CD4-positive, CD25-positive, alpha-beta regulatory T cell (primary cell): ENCODE measurements at regions not wholly inside any gene's neighbourhood (a gene's known extent, or its start where the extent isn't known, plus 50 kb on each side); places are given as distances from the start of the nearest gene placed in this dataset.

Experiments used
- ATAC-seq, 2 donors: fragments of 150-1000 bp; cut with Tn5 transposase; one replicate each; pipeline ENCODE4 v1.10.0; 2021; ENCODE audit warnings: low read depth in 2 of 2, moderate number of reproducible peaks in 2 of 2, moderate library complexity in 1 of 2
- DNase-seq, 3 donors: peaks; one replicate each; pipeline versions ENCODE4 v3.0.0 to v3.0.0-alpha.2; 2012 to 2022; ENCODE audit warnings: mixed read lengths in 1 of 3
- H3K27ac ChIP-seq: one replicate; pipeline ENCODE4 v1.7.0; 2013; ENCODE audit warnings: mild to moderate bottlenecking, low read length; ENCODE audit not compliant: insufficient read depth, poor library complexity, severe bottlenecking
- H3K27me3 ChIP-seq: one replicate; pipeline ENCODE4 v1.7.0; 2013; ENCODE audit warnings: low read length; ENCODE audit not compliant: control insufficient read depth, insufficient read depth
- H3K36me3 ChIP-seq: one replicate; pipeline ENCODE4 v1.7.0; 2013; ENCODE audit warnings: mild to moderate bottlenecking, low read length, moderate library complexity; ENCODE audit not compliant: control insufficient read depth, insufficient read depth
- H3K4me1 ChIP-seq: 2 replicates; pipeline ENCODE4 v1.7.0; 2013; ENCODE audit warnings: mild to moderate bottlenecking, low read length; ENCODE audit not compliant: insufficient read depth, control insufficient read depth, poor library complexity, severe bottlenecking
- H3K4me3 ChIP-seq: one replicate; pipeline ENCODE4 v1.7.0; 2013; ENCODE audit warnings: low read depth, mild to moderate bottlenecking, low read length, moderate library complexity
- H3K9me3 ChIP-seq, 2 experiments: 1 replicate in 1 of 2; 2 replicates in 1 of 2; pipeline ENCODE4 v1.7.0; 2013; ENCODE audit warnings: low read length in 2 of 2, mild to moderate bottlenecking in 1 of 2, moderate library complexity in 1 of 2; ENCODE audit not compliant: control insufficient read depth in 2 of 2
- H3K27ac Mint-ChIP-seq, 3 donors: one replicate each; pipeline ENCODE4 v1.8.0; 2020 to 2022; ENCODE audit warnings: mild to moderate bottlenecking in 3 of 3, mixed read lengths in 3 of 3, moderate library complexity in 2 of 3
- H3K27me3 Mint-ChIP-seq: one replicate; pipeline ENCODE4 v1.8.0; 2022; ENCODE audit warnings: mild to moderate bottlenecking, mixed read lengths
- H3K36me3 Mint-ChIP-seq: one replicate; pipeline ENCODE4 v1.8.0; 2020; ENCODE audit warnings: mixed read lengths
- H3K4me1 Mint-ChIP-seq, 4 donors: one replicate each; pipeline ENCODE4 v1.8.0; 2020 to 2022; ENCODE audit warnings: mixed read lengths in 4 of 4, mild to moderate bottlenecking in 1 of 4
- H3K4me3 Mint-ChIP-seq, 4 donors: one replicate each; pipeline ENCODE4 v1.8.0; 2020 to 2022; ENCODE audit warnings: mild to moderate bottlenecking in 4 of 4, mixed read lengths in 4 of 4, moderate library complexity in 3 of 4
- H3K9me3 Mint-ChIP-seq, 7 donors: one replicate each; pipeline ENCODE4 v1.8.0; 2020 to 2022; ENCODE audit warnings: mixed read lengths in 7 of 7, mild to moderate bottlenecking in 3 of 7, moderate library complexity in 2 of 7

- ATAC-seq = no peak
- Mint-ChIP-seq H3K27ac (peak overlapping the region in 1 of 3 donors; percentile 21), H3K4me1 (no peaks in the 10 kb centered on the region), H3K9me3 (peaks cover 0 to 6% (median 4%) of the 10 kb centered on the region in 7 donors), H3K36me3 (no peaks in the 10 kb centered on the region), H3K27me3 (no peaks in the 10 kb centered on the region), H3K4me3 (no peak overlapping the region)
- no peaks in the 10 kb centered on the region for H3K27me3 ChIP-seq
- H3K27ac ChIP-seq = no peak overlapping the region
- H3K4me3 ChIP-seq = no peak overlapping the region
- H3K9me3 ChIP-seq = no peaks in the 10 kb centered on the region
- no peaks in the 10 kb centered on the region for H3K36me3 ChIP-seq
- H3K4me1 ChIP-seq = no peaks in the 10 kb centered on the region
- no peak for DNase-seq
Observed at GRCh38 chr18:55097456-55098170, 138.4 kb upstream of the CCDC68 start.

GRCh38 chr18:55096263-55096951 lies 137.1 kb upstream of the CCDC68 start:
- no peaks in the 10 kb centered on the region for H3K9me3 ChIP-seq
- H3K4me1 ChIP-seq = no peaks in the 10 kb centered on the region
- DNase-seq = no peak
- Mint-ChIP-seq H3K36me3 (no peaks in the 10 kb centered on the region), H3K27ac (no peak overlapping the region), H3K4me1 (no peaks in the 10 kb centered on the region), H3K9me3 (peaks cover 0 to 6% (median 3%) of the 10 kb centered on the region in 7 donors), H3K4me3 (no peak overlapping the region), H3K27me3 (no peaks in the 10 kb centered on the region)
- no peak overlapping the region for H3K4me3 ChIP-seq
- no peak overlapping the region for H3K27ac ChIP-seq
- H3K36me3 ChIP-seq = no peaks in the 10 kb centered on the region
- H3K27me3 ChIP-seq = no peaks in the 10 kb centered on the region
- ATAC-seq = peak in 1 of 2 donors; percentile 45

- ATAC-seq = no peak
- H3K27me3 Mint-ChIP-seq = no peaks in the 10 kb centered on the region
- Histone ChIP-seq H3K27ac (no peak overlapping the region), H3K27me3 (no peaks in the 10 kb centered on the region), H3K9me3 (no peaks in the 10 kb centered on the region), H3K36me3 (no peaks in the 10 kb centered on the region), H3K4me1 (no peaks in the 10 kb centered on the region), H3K4me3 (no peak overlapping the region)
- no peak overlapping the region for H3K27ac Mint-ChIP-seq
- H3K4me3 Mint-ChIP-seq = no peak overlapping the region
- DNase-seq = no peak
- no peaks in the 10 kb centered on the region for H3K4me1 Mint-ChIP-seq
- H3K36me3 Mint-ChIP-seq = no peaks in the 10 kb centered on the region
- peaks cover 0 to 6% (median 2%) of the 10 kb centered on the region in 7 donors for H3K9me3 Mint-ChIP-seq
Observed at GRCh38 chr18:55095584-55095983, 136.3 kb upstream of the CCDC68 start.

GRCh38 chr18:55093808-55094207 lies 134.5 kb upstream of the CCDC68 start:
- H3K9me3 Mint-ChIP-seq = peaks cover 0 to 6% (median under 1%) of the 10 kb centered on the region in 7 donors
- H3K36me3 Mint-ChIP-seq = no peaks in the 10 kb centered on the region
- H3K27ac Mint-ChIP-seq = peak overlapping the region in 1 of 3 donors; percentile 2
- no peaks in the 10 kb centered on the region for H3K27me3 Mint-ChIP-seq
- H3K4me3 Mint-ChIP-seq = no peak overlapping the region
- H3K4me1 Mint-ChIP-seq = no peaks in the 10 kb centered on the region
- no peak for ATAC-seq
- Histone ChIP-seq H3K9me3 (no peaks in the 10 kb centered on the region), H3K4me1 (no peaks in the 10 kb centered on the region), H3K36me3 (no peaks in the 10 kb centered on the region), H3K4me3 (no peak overlapping the region), H3K27ac (no peak overlapping the region), H3K27me3 (no peaks in the 10 kb centered on the region)
- DNase-seq = no peak

- no peak for ATAC-seq
- Mint-ChIP-seq H3K27ac (peak overlapping the region in 1 of 3 donors; percentile 2), H3K27me3 (no peaks in the 10 kb centered on the region), H3K36me3 (no peaks in the 10 kb centered on the region), H3K4me3 (no peak overlapping the region), H3K9me3 (peaks cover 0 to 6% (median 0%) of the 10 kb centered on the region in 7 donors), H3K4me1 (no peaks in the 10 kb centered on the region)
- H3K4me1 ChIP-seq = no peaks in the 10 kb centered on the region
- H3K4me3 ChIP-seq = no peak overlapping the region
- H3K27me3 ChIP-seq = no peaks in the 10 kb centered on the region
- H3K9me3 ChIP-seq = no peaks in the 10 kb centered on the region
- H3K36me3 ChIP-seq = no peaks in the 10 kb centered on the region
- DNase-seq = no peak
- no peak overlapping the region for H3K27ac ChIP-seq
Observed at GRCh38 chr18:55093295-55093694, 134.0 kb upstream of the CCDC68 start.

- Mint-ChIP-seq H3K27me3 (no peaks in the 10 kb centered on the region), H3K4me1 (no peaks in the 10 kb centered on the region), H3K4me3 (no peak overlapping the region), H3K9me3 (peaks cover 0 to 6% (median 0%) of the 10 kb centered on the region in 7 donors), H3K36me3 (no peaks in the 10 kb centered on the region), H3K27ac (peak overlapping the region in 1 of 3 donors; percentile 90)
- no peak for ATAC-seq
- Histone ChIP-seq H3K27ac (no peak overlapping the region), H3K27me3 (no peaks in the 10 kb centered on the region), H3K4me3 (no peak overlapping the region), H3K36me3 (no peaks in the 10 kb centered on the region), H3K4me1 (no peaks in the 10 kb centered on the region), H3K9me3 (no peaks in the 10 kb centered on the region)
- no peak for DNase-seq
Observed at GRCh38 chr18:55092166-55092565, 132.9 kb upstream of the CCDC68 start.

GRCh38 chr18:55090564-55091188 lies 131.4 kb upstream of the CCDC68 start:
- Histone ChIP-seq H3K9me3 (no peaks in the 10 kb centered on the region), H3K36me3 (no peaks in the 10 kb centered on the region), H3K27me3 (no peaks in the 10 kb centered on the region), H3K4me1 (no peaks in the 10 kb centered on the region), H3K4me3 (no peak overlapping the region), H3K27ac (no peak overlapping the region)
- ATAC-seq = no peak
- no peak overlapping the region for H3K4me3 Mint-ChIP-seq
- no peak overlapping the region for H3K27ac Mint-ChIP-seq
- H3K27me3 Mint-ChIP-seq = no peaks in the 10 kb centered on the region
- no peaks in the 10 kb centered on the region for H3K4me1 Mint-ChIP-seq
- no peak for DNase-seq
- H3K36me3 Mint-ChIP-seq = no peaks in the 10 kb centered on the region
- peaks cover 0 to 6% (median 0%) of the 10 kb centered on the region in 7 donors for H3K9me3 Mint-ChIP-seq
